Retinal pigment epithelial cell (primary cell): ENCODE measurements at regions not wholly inside any gene's neighbourhood (a gene's known extent, or its start where the extent isn't known, plus 50 kb on each side); places are given as distances from the start of the nearest gene placed in this dataset.

Experiments used
- DNase-seq: peaks from one replicate; pipeline ENCODE4 v3.0.0-alpha.2; 2010; ENCODE audit warnings: low read depth
- H3K4me3 ChIP-seq: 2 replicates; pipeline ENCODE4 v1.5.1; 2011; ENCODE audit warnings: mild to moderate bottlenecking, low read length, control low read depth, moderate library complexity
- TF ChIP-seq, protein P1 (sequence below): conservative IDR thresholded peaks from 2 replicates; pipeline ENCODE4 v1.5.1; 2011; ENCODE audit warnings: low read depth, low read length, control low read depth, inconsistent platforms

GRCh38 chr17:45662432-45662831, 121.7 kb upstream of the CRHR1 start:
- H3K4me3 ChIP-seq, result no peak overlapping the region
- TF ChIP-seq, protein P1, sequence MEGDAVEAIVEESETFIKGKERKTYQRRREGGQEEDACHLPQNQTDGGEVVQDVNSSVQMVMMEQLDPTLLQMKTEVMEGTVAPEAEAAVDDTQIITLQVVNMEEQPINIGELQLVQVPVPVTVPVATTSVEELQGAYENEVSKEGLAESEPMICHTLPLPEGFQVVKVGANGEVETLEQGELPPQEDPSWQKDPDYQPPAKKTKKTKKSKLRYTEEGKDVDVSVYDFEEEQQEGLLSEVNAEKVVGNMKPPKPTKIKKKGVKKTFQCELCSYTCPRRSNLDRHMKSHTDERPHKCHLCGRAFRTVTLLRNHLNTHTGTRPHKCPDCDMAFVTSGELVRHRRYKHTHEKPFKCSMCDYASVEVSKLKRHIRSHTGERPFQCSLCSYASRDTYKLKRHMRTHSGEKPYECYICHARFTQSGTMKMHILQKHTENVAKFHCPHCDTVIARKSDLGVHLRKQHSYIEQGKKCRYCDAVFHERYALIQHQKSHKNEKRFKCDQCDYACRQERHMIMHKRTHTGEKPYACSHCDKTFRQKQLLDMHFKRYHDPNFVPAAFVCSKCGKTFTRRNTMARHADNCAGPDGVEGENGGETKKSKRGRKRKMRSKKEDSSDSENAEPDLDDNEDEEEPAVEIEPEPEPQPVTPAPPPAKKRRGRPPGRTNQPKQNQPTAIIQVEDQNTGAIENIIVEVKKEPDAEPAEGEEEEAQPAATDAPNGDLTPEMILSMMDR, result no peak
- DNase-seq, result no peak

DNA sequence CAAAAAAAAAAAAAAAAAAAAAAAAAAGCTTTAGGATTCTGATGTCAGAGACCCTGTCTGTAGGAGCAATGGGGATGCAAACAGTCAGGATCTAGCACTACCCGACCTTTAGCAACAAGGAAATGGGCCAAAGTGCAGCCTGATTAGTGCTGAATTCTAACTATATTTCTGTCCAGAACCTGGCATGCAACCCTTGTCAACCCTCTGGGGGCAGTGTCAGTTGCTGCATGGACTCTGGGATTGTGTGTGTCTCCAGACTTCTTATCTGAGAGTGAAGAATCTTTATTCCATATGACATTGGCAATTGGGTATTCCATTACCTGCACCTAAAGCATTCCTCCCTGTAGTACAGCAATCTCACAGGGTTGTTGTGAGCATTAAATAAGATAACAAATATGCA, 120.3 kb upstream of the CRHR1 start:
- no peak for DNase-seq
- TF ChIP-seq, protein P1, result no peak

DNA sequence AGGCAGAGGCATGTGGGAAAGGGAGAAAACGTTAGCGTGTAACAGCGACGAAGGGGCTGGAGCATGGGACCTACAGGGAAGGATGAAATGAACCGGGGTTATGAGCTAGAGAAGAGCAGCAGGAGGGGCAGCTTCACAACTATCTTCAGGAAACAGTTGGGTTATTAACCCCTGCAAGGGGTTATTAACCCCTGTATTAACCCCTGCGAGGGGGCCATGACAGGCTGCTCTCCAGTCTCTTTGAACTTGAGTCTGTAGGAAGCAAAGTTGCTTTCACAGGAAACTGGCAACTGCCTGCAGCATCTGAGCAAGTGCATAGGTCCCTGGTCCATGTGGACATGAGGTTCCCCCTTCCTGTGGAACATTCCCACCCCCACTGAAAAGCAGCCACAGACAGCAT, 119.2 kb upstream of the CRHR1 start:
- no peak overlapping the region for H3K4me3 ChIP-seq
- no peak for DNase-seq
- TF ChIP-seq, protein P1, result no peak

More for the DNA sequence above, 120.3 kb upstream of the CRHR1 start:
- no peak overlapping the region for H3K4me3 ChIP-seq

DNA sequence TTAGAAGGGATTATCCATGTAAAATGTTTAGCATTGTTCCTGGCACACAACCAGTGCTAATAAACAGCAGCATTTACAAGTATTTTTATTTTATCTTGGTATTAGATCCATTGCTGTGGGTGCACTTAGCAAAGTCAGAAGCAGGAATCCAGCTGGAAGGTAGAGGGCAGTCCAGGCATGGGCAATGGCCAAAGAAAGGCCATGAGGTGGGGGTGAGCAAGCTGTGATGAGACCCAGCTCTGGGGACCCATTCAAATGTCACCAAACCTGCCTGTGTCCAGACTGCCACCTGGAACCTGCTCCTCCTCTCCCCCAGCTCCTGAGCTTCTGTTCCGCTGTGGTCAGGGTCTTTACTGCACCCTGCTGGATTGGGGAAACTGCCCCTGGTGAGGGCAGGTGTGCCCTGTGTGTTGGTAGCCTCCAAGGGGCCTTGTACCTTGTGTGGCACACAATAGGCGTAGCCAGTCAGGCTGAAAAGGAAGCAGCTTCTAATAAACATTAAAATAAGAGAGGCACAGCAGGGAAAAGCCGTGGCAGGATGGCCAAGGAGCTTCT, 118.0 kb upstream of the CRHR1 start:
- H3K4me3 ChIP-seq, result no peak overlapping the region
- DNase-seq, result peak; percentile 52
- TF ChIP-seq, protein P1, result peak; percentile 57

DNA sequence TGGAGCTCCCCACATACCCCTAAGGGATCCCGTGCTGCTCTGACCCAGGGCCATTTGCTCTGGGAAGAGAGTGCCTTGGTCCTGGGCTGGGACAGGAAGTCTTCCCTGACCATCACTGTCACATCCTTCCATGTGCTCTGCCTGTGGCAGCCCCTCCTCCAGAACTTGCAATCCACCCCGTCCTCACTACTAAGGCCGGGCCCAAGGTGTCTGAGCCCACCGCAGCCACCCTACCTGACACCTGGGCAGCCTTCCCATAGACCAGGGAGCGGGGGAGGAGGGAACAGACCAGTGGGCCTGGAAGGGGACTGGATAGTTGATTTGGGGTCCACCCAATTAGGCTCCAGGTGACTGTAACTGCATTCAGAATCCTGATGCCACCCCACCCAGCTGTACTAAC, 117.5 kb upstream of the CRHR1 start:
- DNase-seq, result no peak
- TF ChIP-seq, protein P1, result no peak
- no peak overlapping the region for H3K4me3 ChIP-seq

- no peak overlapping the region for H3K4me3 ChIP-seq
- TF ChIP-seq, protein P1, result no peak
- DNase-seq, result no peak
Observed at GRCh38 chr17:45667591-45668171, 116.4 kb upstream of the CRHR1 start.

GRCh38 chr17:45668316-45668715, 115.8 kb upstream of the CRHR1 start:
- DNase-seq, result no peak
- H3K4me3 ChIP-seq, result no peak overlapping the region
- TF ChIP-seq, protein P1, result no peak
